B cell (primary cell): ENCODE measurements at regions not wholly inside any gene's neighbourhood (a gene's known extent, or its start where the extent isn't known, plus 50 kb on each side); places are given as distances from the start of the nearest gene placed in this dataset.

Experiments used
- ATAC-seq: fragments of 200-7000 bp; cut with Tn5 transposase; one replicate; pipeline ENCODE4 v1.10.0; 2021; ENCODE audit warnings: low read depth, mild to moderate bottlenecking, moderate number of reproducible peaks, moderate library complexity
- CTCF ChIA-PET: fragments of 350-600 bp; sonication (Branson Sonifier 250); formaldehyde crosslinking; loops from one replicate; lab custom pipeline; 2021; ENCODE audit warnings: antibody characterized with exemption, inconsistent platforms; lab: Charles Lee
- POLR2A ChIA-PET: fragments of 350-600 bp; sonication (Branson Sonifier 250); formaldehyde crosslinking; loops from one replicate; lab custom pipeline; 2021; ENCODE audit warnings: antibody characterized with exemption; lab: Charles Lee
- DNase-seq: peaks from one replicate; pipeline ENCODE4 v3.0.0; 2013
- H2AFZ ChIP-seq: 2 replicates; pipeline ENCODE4 v1.6.1; 2012; ENCODE audit warnings: mild to moderate bottlenecking, low read depth, low read length; ENCODE audit not compliant: insufficient read depth, poor library complexity, severe bottlenecking
- H3K27ac ChIP-seq, 2 donors: 1 replicate in 1 of 2; 2 replicates in 1 of 2; pipeline ENCODE4 v1.5.1; 2012 to 2013; ENCODE audit warnings: low read length in 2 of 2, mild to moderate bottlenecking in 2 of 2, moderate library complexity in 1 of 2
- H3K27me3 ChIP-seq, 4 experiments: fragments of 200-600 bp in 1 of 4; sonication (generic) in 1 of 4; replicated peaks in 1 of 4; 1 replicate in 2 of 4; 2 replicates in 2 of 4; pipeline versions ENCODE4 v1.6.1 to v1.7.0; 2013 to 2016; ENCODE audit warnings: low read length in 3 of 4, mild to moderate bottlenecking in 2 of 4, mixed read lengths in 1 of 4, moderate library complexity in 1 of 4; ENCODE audit not compliant: insufficient read depth in 4 of 4, control insufficient read depth in 3 of 4; ENCODE audit errors: control extremely low read depth in 1 of 4
- H3K36me3 ChIP-seq, 2 experiments: replicated peaks in 1 of 2; 1 replicate in 1 of 2; 2 replicates in 1 of 2; pipeline versions ENCODE4 v1.6.1 to v1.7.1; 2013; ENCODE audit warnings: low read length in 1 of 2; ENCODE audit not compliant: insufficient read depth in 2 of 2, control insufficient read depth in 1 of 2; ENCODE audit errors: control extremely low read depth in 1 of 2, extremely low read depth in 1 of 2
- H3K4me1 ChIP-seq, 2 donors: fragments of 200-600 bp in 1 of 2; sonication (generic) in 1 of 2; 1 replicate in 1 of 2; 2 replicates in 1 of 2; pipeline versions ENCODE4 v1.5.1 to v1.6.1; 2013 to 2017; ENCODE audit warnings: low read length in 2 of 2; ENCODE audit not compliant: control insufficient read depth in 2 of 2, insufficient read depth in 2 of 2
- H3K4me2 ChIP-seq: replicated peaks from 2 replicates; pipeline ENCODE3; 2012; ENCODE audit warnings: mild to moderate bottlenecking, low read depth, low read length; ENCODE audit not compliant: poor library complexity, severe bottlenecking
- H3K4me3 ChIP-seq, 5 experiments: fragments of 200-600 bp in 1 of 5; sonication (generic) in 1 of 5; 1 replicate in 3 of 5; 2 replicates in 2 of 5; pipeline versions ENCODE4 v1.5.1 to v1.7.0; 2011 to 2016; ENCODE audit warnings: low read length in 4 of 5, mild to moderate bottlenecking in 4 of 5, low read depth in 2 of 5, control low read depth in 1 of 5, moderate library complexity in 1 of 5; ENCODE audit not compliant: insufficient read depth in 1 of 5; ENCODE audit errors: control extremely low read depth in 1 of 5, extremely low read depth in 1 of 5
- H3K79me2 ChIP-seq: fragments of 200-600 bp; sonication (generic); one replicate; pipeline ENCODE4 v1.6.0; 2016; ENCODE audit warnings: low read length; ENCODE audit not compliant: control insufficient read depth, insufficient read depth
- H3K9ac ChIP-seq: fragments of 200-600 bp; sonication (generic); 2 replicates; pipeline ENCODE4 v1.6.1; 2017; ENCODE audit warnings: mild to moderate bottlenecking, low read length, moderate library complexity
- H3K9me3 ChIP-seq, 3 donors: one replicate each; pipeline versions ENCODE4 v1.6.1 to v1.7.1; 2013; ENCODE audit warnings: low read length in 2 of 3; ENCODE audit not compliant: control insufficient read depth in 2 of 3, insufficient read depth in 1 of 3; ENCODE audit errors: control extremely low read depth in 1 of 3
- H4K20me1 ChIP-seq: 2 replicates; pipeline ENCODE4 v1.6.0; 2012; ENCODE audit warnings: mild to moderate bottlenecking, low read length; ENCODE audit not compliant: insufficient read depth, control insufficient read depth, poor library complexity, severe bottlenecking
- H3K27ac Mint-ChIP-seq: one replicate; pipeline ENCODE4 v1.8.0; 2021; ENCODE audit warnings: mixed read lengths
- H3K27me3 Mint-ChIP-seq: one replicate; pipeline ENCODE4 v1.8.0; 2021; ENCODE audit warnings: mixed read lengths
- H3K4me1 Mint-ChIP-seq: one replicate; pipeline ENCODE4 v1.8.0; 2021; ENCODE audit warnings: mixed read lengths
- H3K4me3 Mint-ChIP-seq: one replicate; pipeline ENCODE4 v1.8.0; 2021; ENCODE audit warnings: mixed read lengths
- H3K9me3 Mint-ChIP-seq: one replicate; pipeline ENCODE4 v1.8.0; 2022; ENCODE audit warnings: mixed read lengths; ENCODE audit not compliant: insufficient read depth
- EZH2 ChIP-seq: IDR thresholded peaks from 2 replicates; pipeline ENCODE4 v1.6.1; 2012; ENCODE audit warnings: borderline replicate concordance, low read depth, mild to moderate bottlenecking, moderate library complexity, low read length; ENCODE audit not compliant: insufficient read depth, poor library complexity, severe bottlenecking
- WGBS: methylation state at CpG from one replicate; pipeline ENCODE4 v1.1.5; 2013; ENCODE audit warnings: missing lambda C conversion rate; ENCODE audit not compliant: insufficient coverage; 5-methylcytosine and 5-hydroxymethylcytosine counted together
- intact Hi-C: fragments of 100-400 bp; cut with micrococcal nuclease; formaldehyde crosslinking; loops from one replicate; pipeline ENCODE4 v1.10.0; 2022
- TF ChIP-seq, protein P1 (sequence below): fragments of 200-600 bp; IDR thresholded peaks from one replicate; pipeline ENCODE4 v1.8.0; 2022; ENCODE audit warnings: antibody characterized with exemption, mild to moderate bottlenecking

DNA sequence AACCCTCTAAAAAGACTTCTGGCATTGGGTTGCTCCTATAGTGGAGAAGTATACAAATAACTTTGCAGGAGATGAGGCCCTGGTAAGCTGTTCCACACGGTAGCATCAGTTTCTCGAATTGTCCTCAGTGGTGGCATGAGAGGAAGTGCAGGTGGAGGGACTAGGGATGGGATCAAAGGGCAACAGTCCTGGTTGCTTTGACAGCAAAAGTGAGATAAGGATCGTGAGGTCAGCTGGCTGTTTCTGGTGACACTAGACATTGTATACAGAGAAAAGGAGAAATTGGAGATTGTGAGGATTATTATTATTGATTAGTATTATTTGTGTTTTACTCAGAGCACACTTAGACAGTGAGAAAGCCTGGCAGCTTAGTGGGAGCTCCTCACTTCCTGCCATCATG is 61.3 kb upstream of the EXOC2 start:
- Histone ChIP-seq H2AFZ (no peak overlapping the region), H3K9ac (no peak overlapping the region), H3K36me3 (no peaks in the 10 kb centered on the region), H3K79me2 (no peaks in the 10 kb centered on the region), H3K4me3 (no peak overlapping the region), H3K27ac (no peak overlapping the region), H3K27me3 (peaks cover 0 to 4% (median 0%) of the 10 kb centered on the region in 4 experiments), H3K4me1 (no peaks in the 10 kb centered on the region), H3K4me2 (no peak overlapping the region), H4K20me1 (no peaks in the 10 kb centered on the region), H3K9me3 (no peaks in the 10 kb centered on the region)
- Mint-ChIP-seq H3K9me3 (no peaks in the 10 kb centered on the region), H3K4me1 (no peaks in the 10 kb centered on the region), H3K4me3 (no peak overlapping the region), H3K27ac (no peak overlapping the region), H3K27me3 (peaks cover 5% of the 10 kb centered on the region)
- DNase-seq (no peak), ATAC-seq (no peak)
- CTCF ChIA-PET, result interaction anchor here (1.1 kb wide), 1 partner anchor 33 kb away, joined by 4 read pairs; no protein-coding TSS in a partner anchor
- POLR2A ChIA-PET, result no interaction called here
- intact Hi-C loops, result no loop called here
- TF ChIP-seq EZH2, result no peak
- TF ChIP-seq, protein P1, sequence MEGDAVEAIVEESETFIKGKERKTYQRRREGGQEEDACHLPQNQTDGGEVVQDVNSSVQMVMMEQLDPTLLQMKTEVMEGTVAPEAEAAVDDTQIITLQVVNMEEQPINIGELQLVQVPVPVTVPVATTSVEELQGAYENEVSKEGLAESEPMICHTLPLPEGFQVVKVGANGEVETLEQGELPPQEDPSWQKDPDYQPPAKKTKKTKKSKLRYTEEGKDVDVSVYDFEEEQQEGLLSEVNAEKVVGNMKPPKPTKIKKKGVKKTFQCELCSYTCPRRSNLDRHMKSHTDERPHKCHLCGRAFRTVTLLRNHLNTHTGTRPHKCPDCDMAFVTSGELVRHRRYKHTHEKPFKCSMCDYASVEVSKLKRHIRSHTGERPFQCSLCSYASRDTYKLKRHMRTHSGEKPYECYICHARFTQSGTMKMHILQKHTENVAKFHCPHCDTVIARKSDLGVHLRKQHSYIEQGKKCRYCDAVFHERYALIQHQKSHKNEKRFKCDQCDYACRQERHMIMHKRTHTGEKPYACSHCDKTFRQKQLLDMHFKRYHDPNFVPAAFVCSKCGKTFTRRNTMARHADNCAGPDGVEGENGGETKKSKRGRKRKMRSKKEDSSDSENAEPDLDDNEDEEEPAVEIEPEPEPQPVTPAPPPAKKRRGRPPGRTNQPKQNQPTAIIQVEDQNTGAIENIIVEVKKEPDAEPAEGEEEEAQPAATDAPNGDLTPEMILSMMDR, result no peak
- 97% methylated on average over 3 of the region's 3 CpGs for WGBS

DNA sequence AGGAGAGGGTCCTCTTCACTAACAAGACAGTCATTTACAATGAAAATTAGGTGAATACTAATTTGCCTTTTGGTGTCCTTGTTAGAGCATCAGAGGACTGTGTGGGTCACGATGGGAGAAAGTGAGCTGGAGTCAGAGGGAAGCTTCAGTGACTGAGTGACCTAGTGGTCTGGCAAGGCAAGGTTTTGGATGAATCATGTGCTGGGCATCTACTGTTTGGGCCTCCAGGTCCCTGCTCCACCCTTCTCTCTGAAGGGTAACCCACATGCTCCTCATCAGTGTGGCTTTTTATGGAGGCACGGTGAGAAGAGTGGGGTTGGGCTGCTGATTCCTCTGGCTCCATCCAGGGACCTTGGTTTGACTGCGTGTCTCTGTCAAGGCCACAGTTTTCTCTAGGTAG is 60.5 kb upstream of the EXOC2 start:
- no peaks in the 10 kb centered on the region for H3K4me1 ChIP-seq
- CTCF ChIA-PET, result interaction anchor here (1.1 kb wide), 1 partner anchor 32 kb away, joined by 4 read pairs; no protein-coding TSS in a partner anchor
- H3K9me3 Mint-ChIP-seq, result no peaks in the 10 kb centered on the region
- DNase-seq (no peak), ATAC-seq (no peak)
- H3K4me1 Mint-ChIP-seq, result no peaks in the 10 kb centered on the region
- intact Hi-C loops, result no loop called here
- no peak overlapping the region for H3K4me3 ChIP-seq
- H3K27ac Mint-ChIP-seq, result no peak overlapping the region
- H3K36me3 ChIP-seq, result no peaks in the 10 kb centered on the region
- H3K9me3 ChIP-seq, result no peaks in the 10 kb centered on the region
- no peak overlapping the region for H3K27ac ChIP-seq
- no peaks in the 10 kb centered on the region for H3K79me2 ChIP-seq
- TF ChIP-seq, protein P1, result no peak
- no peak for TF ChIP-seq EZH2
- peaks cover 0 to 4% (median 0%) of the 10 kb centered on the region in 4 experiments for H3K27me3 ChIP-seq
- POLR2A ChIA-PET, result no interaction called here
- H4K20me1 ChIP-seq, result no peaks in the 10 kb centered on the region
- H3K27me3 Mint-ChIP-seq, result peaks cover 5% of the 10 kb centered on the region
- no peak overlapping the region for H2AFZ ChIP-seq
- no peak overlapping the region for H3K4me3 Mint-ChIP-seq
- H3K4me2 ChIP-seq, result no peak overlapping the region
- WGBS, result 94% methylated on average over 3 of the region's 3 CpGs
- H3K9ac ChIP-seq, result no peak overlapping the region
